Activated naive CD8-positive, alpha-beta T cell treated with anti-CD3 and anti-CD28 coated beads, Interleukin-2, amount 50 U/mL, for 24 hours (primary cell): ENCODE measurements at regions not wholly inside any gene's neighbourhood (a gene's known extent, or its start where the extent isn't known, plus 50 kb on each side); places are given as distances from the start of the nearest gene placed in this dataset.
"Not testable (repeated sequence)": the region's sequence is repeated elsewhere in the genome, so short reads cannot be mapped to it uniquely, and the experiment has no call there.

Experiments
- ATAC-seq: fragments of 150-1000 bp; cut with Tn5 transposase; one replicate; pipeline ENCODE4 v1.10.0; 2021
- DNase-seq: peaks from one replicate; pipeline ENCODE4 v3.0.0; 2021
- H3K27ac Mint-ChIP-seq: one replicate; pipeline ENCODE4 v1.8.0; 2021; ENCODE audit warnings: mild to moderate bottlenecking, mixed read lengths
- H3K27me3 Mint-ChIP-seq: one replicate; pipeline ENCODE4 v1.8.0; 2021; ENCODE audit warnings: mixed read lengths
- H3K36me3 Mint-ChIP-seq: one replicate; pipeline ENCODE4 v1.8.0; 2021; ENCODE audit warnings: low read depth, mixed read lengths
- H3K4me1 Mint-ChIP-seq: one replicate; pipeline ENCODE4 v1.8.0; 2021; ENCODE audit warnings: mixed read lengths
- H3K4me3 Mint-ChIP-seq: one replicate; pipeline ENCODE4 v1.8.0; 2021; ENCODE audit warnings: mild to moderate bottlenecking, moderate library complexity, mixed read lengths
- H3K9me3 Mint-ChIP-seq: one replicate; pipeline ENCODE4 v1.8.0; 2021; ENCODE audit warnings: mixed read lengths

DNA sequence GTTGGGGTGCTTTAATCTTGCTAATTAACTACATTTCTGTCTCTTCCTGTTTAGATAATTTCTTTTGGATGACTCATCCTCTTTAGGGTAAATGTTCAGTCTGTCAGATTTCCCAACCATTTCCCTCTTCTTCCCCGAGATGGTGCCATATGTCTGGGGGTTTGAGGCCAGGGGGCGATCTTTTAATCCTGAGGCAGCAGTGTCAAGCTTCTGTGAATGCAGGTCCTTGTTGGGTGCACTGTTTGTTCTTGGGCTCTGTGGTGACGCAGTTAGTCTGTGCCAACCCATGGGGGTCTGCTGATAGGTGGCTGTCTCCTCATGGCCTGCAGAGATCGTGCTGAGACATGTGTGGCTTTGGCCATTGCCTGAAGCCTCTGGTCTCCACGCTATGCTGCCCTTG, 420.4 kb downstream of the NDFIP2 start:
- no peak for ATAC-seq
- Mint-ChIP-seq H3K4me3 (no peak overlapping the region), H3K36me3 (no peaks in the 10 kb centered on the region), H3K9me3 (no peaks in the 10 kb centered on the region), H3K27me3 (no peaks in the 10 kb centered on the region), H3K27ac (no peak overlapping the region), H3K4me1 (no peaks in the 10 kb centered on the region)
- no peak for DNase-seq

DNA sequence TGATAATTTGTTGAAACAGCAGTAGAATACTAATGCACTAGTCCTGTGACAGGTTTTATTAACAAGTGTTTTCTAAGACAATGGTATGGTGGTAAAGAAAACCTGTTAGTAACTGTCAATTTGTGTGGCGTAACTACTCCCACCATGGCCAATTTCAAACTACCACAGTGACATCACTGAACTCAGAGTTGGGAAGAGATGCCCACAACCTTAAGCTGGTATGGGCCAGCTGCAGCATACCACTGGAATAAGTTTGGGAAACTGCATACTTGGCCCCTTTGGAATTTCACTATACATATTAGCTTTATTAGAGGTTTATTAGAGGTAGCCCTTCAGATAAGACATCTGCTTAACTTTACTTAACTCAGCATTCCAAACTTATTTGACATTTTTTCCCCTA, 419.4 kb downstream of the NDFIP2 start:
- H3K9me3 Mint-ChIP-seq = no peaks in the 10 kb centered on the region
- no peaks in the 10 kb centered on the region for H3K27me3 Mint-ChIP-seq
- DNase-seq (no peak), ATAC-seq (no peak)
- no peak overlapping the region for H3K4me3 Mint-ChIP-seq
- no peaks in the 10 kb centered on the region for H3K4me1 Mint-ChIP-seq
- H3K27ac Mint-ChIP-seq = no peak overlapping the region
- H3K36me3 Mint-ChIP-seq = no peaks in the 10 kb centered on the region

- ATAC-seq (no peak), DNase-seq (no peak)
Observed at GRCh38 chr13:79898996-79899395, 418.0 kb downstream of the NDFIP2 start.

GRCh38 chr13:79898202-79898826, 417.4 kb downstream of the NDFIP2 start:
- ATAC-seq (no peak), DNase-seq (no peak)
- Mint-ChIP-seq H3K27ac (no peak overlapping the region), H3K9me3 (no peaks in the 10 kb centered on the region), H3K4me3 (no peak overlapping the region), H3K27me3 (no peaks in the 10 kb centered on the region), H3K4me1 (no peaks in the 10 kb centered on the region), H3K36me3 (no peaks in the 10 kb centered on the region)

More at GRCh38 chr13:79898996-79899395, 418.0 kb downstream of the NDFIP2 start:
- H3K4me3 Mint-ChIP-seq = no peak overlapping the region
- H3K27ac Mint-ChIP-seq = no peak overlapping the region
- H3K9me3 Mint-ChIP-seq = no peaks in the 10 kb centered on the region
- no peaks in the 10 kb centered on the region for H3K4me1 Mint-ChIP-seq
- no peaks in the 10 kb centered on the region for H3K36me3 Mint-ChIP-seq
- no peaks in the 10 kb centered on the region for H3K27me3 Mint-ChIP-seq

DNA sequence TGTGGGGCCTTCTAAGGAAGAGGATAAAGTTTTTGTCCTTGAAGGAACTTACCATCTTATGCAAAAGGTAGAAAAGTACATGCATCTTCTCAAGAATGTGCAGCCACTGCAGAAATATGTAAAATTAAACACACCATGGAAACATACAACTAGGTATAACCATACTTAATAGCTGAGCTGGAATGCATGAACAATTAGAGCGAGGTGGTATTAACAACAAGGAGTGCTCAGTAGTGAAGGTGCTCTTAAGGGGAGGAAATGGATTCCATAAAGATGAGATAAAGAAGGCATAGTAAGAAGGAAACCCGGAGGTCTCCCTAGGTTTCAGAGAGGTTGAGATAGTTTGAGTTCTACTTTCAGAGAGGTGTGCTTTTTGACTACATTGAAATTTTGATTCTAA, 415.9 kb downstream of the NDFIP2 start:
- no peak for ATAC-seq
- Mint-ChIP-seq H3K4me1 (no peaks in the 10 kb centered on the region), H3K36me3 (no peaks in the 10 kb centered on the region), H3K4me3 (no peak overlapping the region), H3K9me3 (no peaks in the 10 kb centered on the region), H3K27me3 (no peaks in the 10 kb centered on the region), H3K27ac (no peak overlapping the region)
- no peak for DNase-seq

DNA sequence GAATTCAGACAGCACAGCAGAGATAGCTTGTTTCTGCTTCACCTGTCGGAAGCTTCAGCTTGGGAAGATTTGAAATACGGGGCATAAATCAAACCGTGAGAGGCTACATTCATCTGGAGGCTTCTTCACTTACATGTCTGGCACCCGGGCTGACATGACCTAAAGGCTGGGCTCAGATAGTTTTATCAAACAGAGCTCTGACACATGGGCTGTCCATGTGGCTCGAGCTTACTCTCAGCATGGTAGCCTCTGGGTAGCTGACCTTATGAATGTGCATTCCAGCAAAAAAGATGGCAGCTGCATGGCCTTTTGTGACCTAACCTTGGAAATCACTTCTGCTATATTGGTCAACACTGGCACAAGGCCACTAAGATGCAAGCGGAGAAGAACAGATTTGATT, 414.5 kb downstream of the NDFIP2 start:
- H3K27ac Mint-ChIP-seq = no peak overlapping the region
- no peaks in the 10 kb centered on the region for H3K4me1 Mint-ChIP-seq
- DNase-seq (no peak), ATAC-seq (no peak)
- H3K4me3 Mint-ChIP-seq = no peak overlapping the region
- H3K9me3 Mint-ChIP-seq = no peaks in the 10 kb centered on the region
- no peaks in the 10 kb centered on the region for H3K36me3 Mint-ChIP-seq
- no peaks in the 10 kb centered on the region for H3K27me3 Mint-ChIP-seq

- H3K27ac Mint-ChIP-seq, H3K9me3 Mint-ChIP-seq, H3K36me3 Mint-ChIP-seq, ATAC-seq, DNase-seq, H3K4me3 Mint-ChIP-seq, H3K4me1 Mint-ChIP-seq, H3K27me3 Mint-ChIP-seq: not testable (repeated sequence)
Observed at GRCh38 chr13:79887278-79887677, 406.3 kb downstream of the NDFIP2 start.

DNA sequence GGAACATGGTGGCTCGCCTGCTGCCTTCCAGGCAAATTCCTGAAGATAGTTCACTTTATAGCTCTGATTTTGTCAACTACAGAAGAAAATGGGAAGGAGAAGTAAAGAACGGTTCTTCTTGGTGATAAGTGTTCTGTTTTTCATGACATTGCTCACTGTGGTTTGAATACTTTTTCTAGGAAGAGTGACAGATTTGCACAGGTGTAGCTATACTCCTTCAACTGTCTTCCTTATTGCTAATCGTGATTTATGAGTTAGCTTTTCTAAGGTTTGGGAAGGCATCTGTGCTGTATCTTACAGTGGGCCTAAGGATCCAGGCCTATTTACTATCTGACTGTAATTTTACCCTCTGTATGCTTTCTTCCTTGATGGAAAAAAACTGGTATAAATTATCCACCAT, 405.6 kb downstream of the NDFIP2 start:
- no peaks in the 10 kb centered on the region for H3K4me1 Mint-ChIP-seq
- no peak for DNase-seq

DNA sequence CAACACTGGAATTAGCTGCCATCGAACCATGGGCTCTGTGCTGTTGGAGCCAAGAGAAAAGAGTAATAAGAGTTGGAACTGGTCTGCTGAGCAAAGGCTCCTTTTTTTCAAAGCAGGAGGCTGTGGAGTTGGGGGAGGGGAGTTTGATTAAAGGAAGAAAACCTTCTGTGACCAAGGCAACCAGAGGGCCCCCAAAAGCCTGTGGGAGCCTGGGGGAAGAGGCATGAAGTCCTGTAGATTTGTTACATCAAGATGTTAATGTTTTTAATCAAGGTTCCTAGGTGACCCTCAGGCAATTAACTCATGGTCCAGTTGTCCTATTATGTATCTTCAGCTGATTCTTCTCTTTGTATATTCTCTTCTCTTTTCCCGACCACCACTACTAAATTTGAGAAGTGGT, 403.9 kb downstream of the NDFIP2 start:
- ATAC-seq (no peak), DNase-seq (no peak)
- Mint-ChIP-seq H3K27me3 (no peaks in the 10 kb centered on the region), H3K36me3 (no peaks in the 10 kb centered on the region), H3K27ac (no peak overlapping the region), H3K4me3 (no peak overlapping the region), H3K9me3 (no peaks in the 10 kb centered on the region), H3K4me1 (no peaks in the 10 kb centered on the region)

More for the DNA sequence above, 405.6 kb downstream of the NDFIP2 start:
- Mint-ChIP-seq H3K4me3 (no peak overlapping the region), H3K27me3 (no peaks in the 10 kb centered on the region), H3K36me3 (no peaks in the 10 kb centered on the region), H3K9me3 (no peaks in the 10 kb centered on the region), H3K27ac (no peak overlapping the region)
- ATAC-seq = no peak

GRCh38 chr13:79883216-79883615, 402.3 kb downstream of the NDFIP2 start:
- DNase-seq (no peak), ATAC-seq (no peak)
- no peaks in the 10 kb centered on the region for H3K4me1 Mint-ChIP-seq
- H3K27ac Mint-ChIP-seq = no peak overlapping the region
- H3K36me3 Mint-ChIP-seq = no peaks in the 10 kb centered on the region
- H3K4me3 Mint-ChIP-seq = no peak overlapping the region
- H3K27me3 Mint-ChIP-seq = no peaks in the 10 kb centered on the region
- H3K9me3 Mint-ChIP-seq = no peaks in the 10 kb centered on the region

DNA sequence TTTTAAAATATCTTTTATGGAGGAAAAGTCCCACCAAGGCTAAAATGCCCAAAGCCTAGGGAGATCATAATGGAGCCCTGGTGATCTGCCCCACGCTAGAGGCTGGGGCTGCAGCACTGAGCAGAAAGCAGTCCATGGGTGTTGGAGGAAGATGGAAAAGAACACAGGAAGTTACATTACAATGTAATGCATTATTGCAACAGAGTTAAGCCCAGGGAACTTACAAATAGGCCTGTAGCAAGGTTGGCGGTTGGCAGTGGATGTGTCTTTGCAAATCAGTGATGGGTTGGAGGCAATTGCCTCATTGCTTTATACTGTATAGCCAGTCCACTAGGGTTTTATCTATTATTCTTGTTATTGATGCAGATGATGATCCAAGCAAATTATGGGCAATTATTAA, 399.9 kb downstream of the NDFIP2 start:
- no peaks in the 10 kb centered on the region for H3K4me1 Mint-ChIP-seq

GRCh38 chr13:79874396-79875360, 393.7 kb downstream of the NDFIP2 start:
- no peak overlapping the region for H3K27ac Mint-ChIP-seq
- no peak for ATAC-seq
- H3K36me3 Mint-ChIP-seq = no peaks in the 10 kb centered on the region
- DNase-seq = no peak
- no peak overlapping the region for H3K4me3 Mint-ChIP-seq
- no peaks in the 10 kb centered on the region for H3K9me3 Mint-ChIP-seq
- no peaks in the 10 kb centered on the region for H3K27me3 Mint-ChIP-seq
- H3K4me1 Mint-ChIP-seq = no peaks in the 10 kb centered on the region

More for the DNA sequence above, 399.9 kb downstream of the NDFIP2 start:
- ATAC-seq (no peak), DNase-seq (no peak)
- H3K4me3 Mint-ChIP-seq = no peak overlapping the region
- H3K27me3 Mint-ChIP-seq = no peaks in the 10 kb centered on the region
- H3K9me3 Mint-ChIP-seq = no peaks in the 10 kb centered on the region
- no peak overlapping the region for H3K27ac Mint-ChIP-seq
- no peaks in the 10 kb centered on the region for H3K36me3 Mint-ChIP-seq

GRCh38 chr13:79871594-79871993, 390.6 kb downstream of the NDFIP2 start:
- Mint-ChIP-seq H3K27ac (no peak overlapping the region), H3K4me3 (no peak overlapping the region), H3K4me1 (no peaks in the 10 kb centered on the region), H3K9me3 (no peaks in the 10 kb centered on the region), H3K27me3 (no peaks in the 10 kb centered on the region), H3K36me3 (no peaks in the 10 kb centered on the region)
- DNase-seq = no peak
- ATAC-seq = no peak

DNA sequence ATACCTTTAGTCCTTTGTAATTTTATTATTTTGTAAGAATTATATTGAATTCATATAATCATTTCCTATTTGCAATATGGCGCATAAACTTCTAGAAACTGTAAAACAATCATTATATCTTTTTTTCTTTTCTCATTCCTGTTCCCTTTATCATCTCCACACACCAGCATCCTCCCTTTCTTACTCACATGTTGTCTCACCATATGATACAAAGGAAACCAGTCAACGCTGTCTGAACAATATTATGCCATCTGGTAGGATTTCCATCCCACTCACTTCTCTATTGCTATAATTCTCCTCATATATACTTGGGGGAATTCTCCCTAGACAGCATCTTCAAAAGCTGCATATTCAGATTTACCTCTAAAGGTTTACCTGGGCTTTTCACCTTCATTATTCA, 389.8 kb downstream of the NDFIP2 start:
- no peak overlapping the region for H3K27ac Mint-ChIP-seq

DNA sequence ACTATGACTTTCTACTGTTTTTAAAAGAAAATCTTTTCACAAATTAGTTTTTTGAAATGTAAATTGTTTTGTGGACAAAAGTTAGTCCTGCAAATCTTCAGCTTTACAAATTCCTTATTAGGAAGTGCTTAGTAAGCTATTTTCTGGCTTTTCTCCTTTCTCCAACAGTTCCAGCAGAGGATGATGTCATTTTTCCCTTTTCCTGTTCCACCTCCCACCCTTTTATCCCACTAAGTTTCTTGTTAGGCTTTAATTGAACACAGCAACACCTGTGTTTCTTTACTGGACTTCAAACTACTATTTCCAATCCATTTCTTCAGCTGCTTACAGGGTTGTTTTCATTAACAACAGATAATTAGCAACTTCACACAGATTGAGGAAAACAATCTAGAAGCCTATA, 389.2 kb downstream of the NDFIP2 start:
- Mint-ChIP-seq H3K27me3 (no peaks in the 10 kb centered on the region), H3K9me3 (no peaks in the 10 kb centered on the region), H3K36me3 (no peaks in the 10 kb centered on the region), H3K27ac (no peak overlapping the region), H3K4me1 (no peaks in the 10 kb centered on the region), H3K4me3 (no peak overlapping the region)
- DNase-seq (no peak), ATAC-seq (no peak)

More for the DNA sequence above, 389.8 kb downstream of the NDFIP2 start:
- Mint-ChIP-seq H3K36me3 (no peaks in the 10 kb centered on the region), H3K9me3 (no peaks in the 10 kb centered on the region), H3K4me1 (no peaks in the 10 kb centered on the region), H3K27me3 (no peaks in the 10 kb centered on the region), H3K4me3 (no peak overlapping the region)
- DNase-seq (no peak), ATAC-seq (no peak)
